HG03354 (cell line): ENCODE measurements at regions not wholly inside any gene's neighbourhood (a gene's known extent, or its start where the extent isn't known, plus 50 kb on each side); places are given as distances from the start of the nearest gene placed in this dataset.

ENCODE experiments used
- ATAC-seq: cut with Tn5 transposase; IDR thresholded peaks from one replicate; pipeline ENCODE4 v1.9.1; 2021; ENCODE audit warnings: mild to moderate bottlenecking; ENCODE audit not compliant: unreplicated experiment, poor library complexity, severe bottlenecking

DNA sequence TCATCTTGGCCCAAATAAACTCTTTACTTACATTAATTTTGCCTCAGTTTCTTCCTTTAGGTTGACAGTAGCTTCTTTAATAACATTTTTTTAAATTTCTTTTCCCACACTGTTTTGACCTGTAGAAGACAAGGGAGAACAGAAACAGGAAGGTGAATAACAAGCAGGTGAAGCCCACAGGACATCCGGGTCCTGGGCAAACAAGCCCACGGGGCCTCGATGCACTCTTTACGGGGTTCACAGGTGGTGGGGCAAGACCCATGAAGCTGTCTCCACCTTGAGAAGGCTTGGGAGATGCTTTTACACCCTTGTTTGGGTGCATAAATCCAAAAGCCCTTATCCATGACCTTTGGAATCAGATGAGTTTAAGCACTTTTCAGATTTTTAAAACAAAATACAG is 301.0 kb upstream of the MGAT5 start:
- no peak for ATAC-seq

DNA sequence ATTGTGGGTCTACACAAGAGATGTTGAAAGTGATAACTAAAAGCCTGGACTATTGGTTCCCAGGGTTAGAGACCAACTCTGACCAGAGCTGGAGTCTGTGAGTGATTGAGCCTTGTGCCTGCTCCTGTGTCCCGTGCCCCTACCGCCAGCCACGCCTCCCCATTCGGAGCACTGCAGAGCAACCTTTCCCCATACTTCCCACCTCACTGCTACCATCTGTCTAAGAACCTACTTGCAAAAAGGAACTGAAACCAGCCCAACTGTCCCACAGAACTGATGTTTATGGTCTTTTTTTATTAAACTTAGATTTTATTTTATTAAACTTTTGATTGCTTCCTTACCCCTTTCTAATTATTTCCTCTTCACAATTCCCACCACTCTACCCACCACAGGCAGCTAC is 300.3 kb upstream of the MGAT5 start:
- peak; percentile 67 for ATAC-seq

DNA sequence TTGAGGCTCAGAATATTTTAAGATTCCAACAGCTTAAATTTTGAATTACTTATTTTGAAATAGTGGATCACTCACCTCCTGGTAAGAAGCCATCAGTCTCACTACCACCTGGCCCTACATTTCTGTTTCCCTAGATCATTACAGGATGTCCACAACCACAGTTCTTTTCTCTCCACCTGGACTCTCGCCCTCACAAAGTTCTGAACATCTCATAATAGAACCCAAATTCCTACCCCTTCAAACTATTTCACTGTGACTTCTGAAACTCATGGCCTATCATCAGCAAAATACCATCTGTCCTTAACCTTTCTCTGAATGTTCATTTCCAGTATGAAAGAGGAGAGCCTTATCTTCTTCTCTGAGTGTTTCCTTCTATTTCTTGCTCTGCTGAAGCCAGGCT is 299.2 kb upstream of the MGAT5 start:
- no peak for ATAC-seq

DNA sequence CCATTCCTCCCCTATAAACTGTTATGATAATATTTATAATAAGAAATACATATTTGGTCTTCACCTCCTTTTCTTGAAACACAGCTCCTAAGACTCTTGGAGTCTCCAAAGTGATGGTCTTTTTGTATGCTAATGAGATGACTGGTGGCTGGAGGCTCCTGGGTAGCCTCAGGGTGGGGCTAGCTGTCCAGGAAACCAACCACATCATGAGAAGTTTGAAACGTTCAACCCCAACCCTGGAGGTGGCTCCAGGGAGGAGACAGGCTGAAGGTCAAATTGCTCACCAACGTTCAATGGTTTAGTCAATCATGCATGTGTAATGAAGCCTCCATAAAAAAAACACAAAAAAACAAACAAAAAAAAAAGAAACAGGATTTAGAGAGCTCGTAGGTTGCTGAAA is 298.7 kb upstream of the MGAT5 start:
- ATAC-seq: no peak

DNA sequence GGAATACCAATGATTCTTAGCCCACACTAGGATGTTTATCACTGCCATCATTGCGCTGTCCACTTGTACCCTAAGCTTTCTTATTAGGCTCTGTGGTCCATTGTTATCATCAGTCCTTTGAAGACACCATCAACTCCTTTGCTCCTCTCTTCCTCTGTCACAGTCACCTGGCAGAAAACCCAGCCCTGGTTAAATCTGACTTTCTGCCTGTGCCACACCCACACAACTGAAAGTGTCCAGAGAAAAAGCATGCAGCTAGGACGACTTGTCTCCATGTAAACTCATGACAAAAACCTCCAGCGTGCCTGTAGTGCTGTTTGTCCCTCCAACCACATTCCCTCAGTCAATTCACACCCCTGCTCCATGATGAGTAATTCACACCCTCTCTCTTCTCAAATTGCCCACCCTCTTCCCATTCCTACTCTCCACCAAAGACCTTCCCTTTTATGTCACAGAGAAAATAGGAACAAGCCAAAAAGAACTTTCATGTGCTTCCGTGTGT is 297.4 kb upstream of the MGAT5 start:
- ATAC-seq: no peak

DNA sequence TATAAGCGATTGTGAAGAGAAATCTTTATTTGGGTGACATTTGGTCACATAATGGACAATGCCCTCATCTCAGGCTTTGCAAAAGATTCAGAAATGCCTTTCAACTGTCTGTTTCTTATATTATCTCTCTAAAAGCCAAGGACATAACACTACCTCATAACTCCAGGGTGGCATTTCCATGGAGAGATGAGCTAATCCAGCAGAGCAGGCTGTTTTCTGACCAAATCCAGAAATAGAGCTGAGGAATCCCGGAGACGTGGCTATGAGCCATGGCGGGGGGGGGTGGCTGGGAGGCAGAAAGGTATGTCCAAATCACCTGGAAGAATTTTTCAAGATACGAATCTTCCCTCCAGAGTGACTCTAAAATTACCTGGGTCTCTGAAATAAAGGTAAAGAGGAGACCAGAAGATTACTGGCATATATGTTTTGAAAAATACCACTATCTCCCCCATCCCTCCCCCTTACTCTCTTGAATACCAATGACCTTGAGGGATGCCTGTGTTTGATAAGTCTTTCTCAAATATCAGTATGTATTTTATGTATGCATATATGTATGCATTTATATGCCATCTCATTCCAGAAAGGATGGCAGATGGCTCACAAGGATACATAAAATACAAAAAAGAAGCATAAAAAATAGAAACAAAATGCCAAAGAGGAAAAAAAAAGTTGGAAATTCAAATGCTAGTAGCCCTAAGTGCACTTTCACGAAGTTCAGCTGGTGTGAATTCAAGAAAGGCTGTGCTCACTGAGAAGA is 296.0 kb upstream of the MGAT5 start:
- ATAC-seq: no peak

DNA sequence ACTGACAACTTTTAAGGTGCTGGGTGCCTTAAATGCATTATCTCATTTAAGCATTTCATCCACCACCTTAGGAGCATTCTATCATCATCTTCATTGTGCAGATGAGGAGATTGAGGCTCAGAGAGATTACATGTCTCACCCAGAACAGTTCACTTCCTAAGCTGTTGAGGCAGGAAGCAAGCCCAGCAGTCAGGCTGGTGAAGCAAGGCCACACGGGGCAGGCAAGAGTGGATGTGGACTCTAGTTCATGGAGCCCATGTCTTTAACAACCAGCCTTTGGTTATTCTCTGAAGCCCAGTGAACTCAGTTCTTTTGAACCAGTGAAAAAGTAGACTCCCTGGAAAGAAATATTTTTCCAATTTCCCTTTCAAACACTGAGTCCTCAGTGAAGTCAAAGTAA is 294.8 kb upstream of the MGAT5 start:
- ATAC-seq: no peak

DNA sequence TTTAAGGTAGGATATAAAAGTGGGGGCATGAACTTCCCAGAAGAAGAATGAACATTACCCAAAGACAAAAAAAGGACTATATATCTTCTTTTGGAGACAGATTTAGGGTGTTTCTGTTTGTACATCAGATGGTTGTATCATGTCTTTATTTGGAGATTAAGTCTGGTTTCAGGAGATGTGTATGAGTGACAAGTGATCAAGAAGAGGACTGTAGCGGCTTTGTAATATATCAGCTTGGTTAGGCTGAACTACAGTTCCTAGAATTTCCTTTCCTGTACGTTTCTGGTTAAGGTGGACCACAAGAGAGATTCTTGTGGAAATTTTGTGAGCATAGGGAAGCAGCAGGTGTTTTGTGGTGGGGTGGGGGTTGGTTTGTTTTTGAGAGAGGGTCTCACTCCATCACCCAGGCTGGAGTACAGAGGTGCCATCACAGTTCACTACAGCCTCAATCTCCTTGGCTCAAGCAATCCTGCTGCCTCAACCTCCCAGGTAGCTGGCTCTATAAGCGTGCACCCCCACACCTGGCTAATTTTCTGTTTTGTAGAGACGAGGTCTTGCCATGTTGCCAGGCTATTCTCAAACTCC is 287.1 kb upstream of the MGAT5 start:
- no peak for ATAC-seq

DNA sequence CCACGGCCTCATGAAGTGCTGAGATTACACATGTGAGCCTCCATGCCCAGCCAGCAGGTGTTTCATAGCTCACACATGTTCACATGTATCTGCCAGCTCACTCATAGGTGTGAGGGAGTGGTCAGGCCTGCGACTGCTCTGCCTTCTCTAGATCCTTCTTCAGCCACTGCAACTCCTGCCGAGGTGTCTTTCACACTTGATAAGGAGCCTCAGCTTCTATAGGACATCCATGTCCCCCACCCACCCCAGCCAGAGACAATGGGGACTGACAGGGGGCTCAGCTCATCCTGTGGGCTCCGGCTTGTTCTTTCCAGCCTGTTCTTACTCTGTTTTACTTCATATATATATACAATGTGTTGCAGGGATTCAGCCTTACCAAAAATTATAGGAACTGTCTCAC is 286.5 kb upstream of the MGAT5 start:
- ATAC-seq: no peak

DNA sequence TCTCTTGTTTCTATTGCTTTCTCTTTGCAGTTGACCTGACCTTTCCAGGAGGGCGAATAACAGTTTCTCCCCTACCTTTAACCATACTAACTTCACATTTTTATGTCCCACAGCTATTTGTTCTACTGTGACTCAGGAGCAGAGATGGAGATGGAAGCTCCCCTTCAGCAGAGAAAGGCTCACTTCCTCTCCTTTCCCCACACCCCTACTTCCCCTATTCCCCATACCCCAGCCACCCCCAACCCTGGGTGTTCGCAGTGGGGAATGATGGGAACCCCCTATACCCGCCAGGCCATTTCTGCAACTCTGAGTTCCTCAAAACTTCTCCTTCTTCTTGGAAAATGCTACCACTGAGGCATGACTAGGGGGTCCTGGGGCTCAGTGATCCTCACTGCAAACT is 285.4 kb upstream of the MGAT5 start:
- no peak for ATAC-seq

DNA sequence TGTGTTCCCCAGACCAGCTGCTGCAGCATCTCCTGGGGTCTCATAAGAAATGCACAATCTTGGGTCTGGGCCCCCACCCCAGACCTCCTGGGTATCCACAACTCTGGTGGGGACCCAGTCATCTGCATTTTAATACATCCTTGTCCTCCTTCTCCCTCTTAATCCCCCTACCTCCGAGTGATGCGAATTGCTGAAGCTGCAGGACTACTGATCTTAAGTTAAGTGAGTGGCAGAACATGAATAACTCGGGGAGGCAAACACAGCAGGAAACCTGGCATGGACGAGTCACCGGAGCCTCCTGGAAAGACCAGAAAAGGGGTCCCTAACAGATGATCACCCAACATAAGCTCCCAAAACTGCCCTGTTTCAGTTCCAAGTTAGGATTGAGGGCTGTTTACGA is 283.2 kb upstream of the MGAT5 start:
- ATAC-seq: no peak

DNA sequence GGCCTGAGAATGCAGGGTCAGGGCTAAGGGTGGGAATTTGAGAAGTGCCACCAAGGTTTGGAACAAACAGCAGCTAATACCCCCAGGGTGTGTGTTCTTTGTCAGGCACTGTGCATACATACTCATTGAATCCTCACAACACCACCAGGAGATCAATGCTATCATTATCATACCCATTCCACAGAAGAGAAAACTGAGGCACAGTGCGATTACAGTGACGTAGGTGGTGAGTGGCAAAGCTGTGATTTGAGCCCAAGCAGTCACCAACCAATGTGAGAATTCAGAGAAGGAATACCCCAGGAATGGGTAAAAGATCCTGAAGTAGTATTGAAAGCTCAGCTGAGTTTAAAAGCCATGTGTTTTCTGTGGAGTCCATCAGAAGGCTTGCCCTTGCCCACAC is 281.6 kb upstream of the MGAT5 start:
- ATAC-seq: no peak

DNA sequence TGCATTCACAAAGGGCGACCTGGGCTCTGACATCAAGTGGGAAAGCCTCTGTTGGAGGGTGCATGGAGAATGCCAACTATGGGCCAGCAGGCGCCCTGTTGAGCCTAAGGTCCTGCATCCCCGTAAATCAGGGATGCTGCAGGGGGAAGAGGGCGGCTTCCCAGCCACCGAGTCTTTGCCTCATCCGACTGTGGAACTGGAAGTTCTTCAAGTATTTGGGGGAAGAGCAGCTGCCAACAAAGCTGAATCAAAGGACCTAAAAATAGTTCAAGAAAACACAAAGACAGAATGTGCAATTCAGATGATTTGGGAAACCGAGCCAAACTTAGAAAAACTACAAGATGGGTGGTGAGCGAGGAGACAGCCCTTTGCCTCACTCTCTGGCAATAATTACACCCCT is 281.1 kb upstream of the MGAT5 start:
- no peak for ATAC-seq

DNA sequence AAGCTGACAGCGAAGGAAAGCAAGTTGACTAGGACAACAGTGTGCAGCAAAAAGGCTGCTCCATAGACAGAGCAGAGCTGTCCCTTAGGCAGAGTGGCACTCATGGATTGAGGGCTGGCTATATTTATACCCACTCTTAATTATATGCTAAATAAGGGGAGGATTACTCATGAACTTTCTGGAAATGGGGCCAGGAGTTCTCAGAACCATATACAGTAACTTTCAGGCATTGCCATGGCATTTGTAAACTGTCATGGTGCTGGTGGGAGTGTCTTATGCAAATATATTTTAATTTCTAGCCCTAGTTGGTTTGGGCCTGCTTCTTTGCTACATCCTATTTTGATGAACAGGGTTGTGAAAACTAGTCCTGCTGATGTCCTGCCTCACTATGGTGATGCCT is 279.5 kb upstream of the MGAT5 start:
- ATAC-seq: no peak

DNA sequence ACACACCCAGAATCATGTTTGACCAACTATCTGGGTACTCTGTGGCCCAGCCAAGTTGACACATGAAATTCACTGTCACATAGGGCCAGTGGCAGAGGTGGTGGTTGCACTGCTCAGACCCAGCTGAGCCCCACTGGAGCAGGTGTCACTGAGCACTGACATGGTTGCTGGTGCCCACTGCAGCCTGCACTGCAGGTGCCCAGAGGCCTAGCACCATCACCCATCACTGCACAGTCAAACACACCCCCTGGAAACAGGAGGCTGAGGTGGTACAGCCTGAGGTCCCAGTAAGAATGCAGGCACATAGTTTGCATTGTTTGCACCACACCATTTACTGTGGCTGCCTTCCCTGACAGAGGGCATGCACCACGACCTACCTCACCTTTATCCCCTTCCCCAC is 278.7 kb upstream of the MGAT5 start:
- ATAC-seq: no peak

DNA sequence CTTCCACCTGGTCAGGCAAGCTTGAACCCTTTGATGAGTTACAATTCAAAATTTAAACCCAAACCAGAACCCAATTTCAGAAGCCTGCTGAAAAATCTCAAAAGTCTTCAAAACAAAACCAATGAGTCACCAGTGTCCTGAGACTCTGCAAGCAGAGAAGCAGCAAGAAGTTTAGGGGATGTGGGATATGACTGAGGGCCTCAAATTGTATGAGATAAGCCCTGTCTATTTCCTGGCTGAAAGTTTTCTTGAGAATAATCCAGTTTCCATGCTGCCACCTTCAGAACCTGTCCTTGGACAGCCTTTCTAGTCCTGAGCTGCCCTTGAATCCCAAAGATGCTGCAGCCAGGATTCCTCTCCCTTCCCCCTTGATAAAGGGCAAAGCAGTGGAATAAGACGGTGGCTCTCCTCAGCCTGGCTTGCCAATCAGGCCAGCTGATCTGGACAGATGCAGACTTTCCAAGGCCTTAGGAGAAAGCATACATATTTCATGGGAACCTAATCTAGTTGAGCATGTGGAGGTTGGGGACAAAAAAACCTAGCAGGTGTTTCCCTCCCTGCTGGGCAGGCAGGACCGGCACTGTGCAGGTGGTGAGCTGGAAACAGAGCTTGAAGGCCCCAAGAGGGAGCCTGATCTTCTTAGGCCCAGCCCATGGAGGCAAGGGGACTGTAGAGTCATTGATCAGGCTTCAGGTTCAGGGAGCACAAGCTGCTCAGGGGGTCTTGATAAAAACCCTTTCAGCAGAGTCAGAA is 278.0 kb upstream of the MGAT5 start:
- no peak for ATAC-seq

DNA sequence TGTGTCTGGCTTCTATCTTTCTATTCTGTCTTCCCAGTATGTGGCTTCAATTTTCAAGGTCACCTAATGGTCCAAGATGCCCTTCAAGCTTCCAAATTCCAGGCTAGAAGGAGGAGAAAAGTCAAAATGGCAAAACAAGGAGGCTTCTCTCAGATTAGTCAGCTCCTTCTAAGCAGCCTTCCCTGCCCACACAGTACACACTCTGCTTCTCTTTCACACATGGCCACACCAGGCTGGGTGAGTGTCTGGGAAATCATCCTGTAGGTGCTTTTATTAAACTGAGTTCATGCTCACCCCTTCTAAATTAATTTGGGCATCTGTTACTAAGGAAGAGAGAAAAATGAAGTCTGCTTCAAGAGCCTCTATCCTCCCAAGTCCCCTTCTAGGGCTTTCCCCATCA is 277.2 kb upstream of the MGAT5 start:
- ATAC-seq: no peak

DNA sequence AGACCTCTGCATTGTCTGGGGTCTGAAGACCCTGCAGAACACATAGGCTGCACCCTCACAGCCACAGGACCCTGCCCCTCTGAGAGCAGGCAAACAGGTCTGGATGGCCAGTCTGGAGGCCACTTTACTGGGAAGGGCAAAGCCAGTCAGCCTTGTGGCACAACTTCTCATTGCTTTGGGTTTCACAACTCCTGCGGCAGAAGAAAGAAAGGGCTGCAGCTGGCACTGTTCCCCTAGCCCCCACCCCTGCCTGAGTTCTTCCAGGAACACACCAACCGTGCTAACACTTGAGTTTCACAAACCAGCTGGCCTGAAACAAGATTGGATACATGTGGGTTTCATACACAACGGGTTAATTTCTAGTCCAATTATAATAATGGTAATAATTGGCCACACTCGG is 276.5 kb upstream of the MGAT5 start:
- ATAC-seq: no peak

DNA sequence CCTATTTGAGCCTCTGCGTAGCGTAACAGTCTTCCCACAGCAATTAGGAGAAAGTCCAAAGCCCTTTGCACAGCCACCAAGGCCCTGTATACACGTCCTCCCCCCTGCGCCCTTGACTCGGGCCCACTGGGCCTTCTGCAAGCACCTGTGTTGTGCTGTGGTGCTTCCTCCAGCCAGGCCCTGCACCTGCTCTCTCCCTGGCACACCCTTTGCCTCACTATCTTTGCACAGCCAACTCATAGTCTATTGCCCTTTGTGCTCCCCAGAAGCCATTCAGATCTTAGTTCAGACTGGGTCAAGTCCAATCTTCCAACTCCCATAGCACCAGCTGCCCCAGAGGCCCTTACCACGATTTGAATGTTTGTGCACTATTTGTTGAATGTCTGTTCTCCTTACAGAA is 271.6 kb upstream of the MGAT5 start:
- no peak for ATAC-seq

DNA sequence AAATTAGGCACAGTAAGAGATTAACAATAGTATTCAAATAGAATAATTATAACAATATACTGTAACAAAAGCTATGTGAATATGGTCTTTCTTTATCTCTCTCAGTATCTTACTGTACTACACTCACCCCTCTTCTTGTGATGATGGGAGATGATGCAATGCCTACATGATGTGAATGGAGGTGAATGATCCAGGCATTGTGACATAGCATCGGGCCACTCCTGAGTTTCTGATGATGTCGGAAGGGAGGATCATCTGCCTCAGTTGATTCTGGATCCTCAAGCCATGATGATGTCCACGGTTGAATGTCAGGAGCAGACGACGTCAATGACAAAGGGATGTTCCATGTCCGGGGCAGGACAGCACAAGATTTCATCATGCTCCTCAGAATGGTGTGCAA is 268.3 kb upstream of the MGAT5 start:
- ATAC-seq: no peak
